Osteocyte (in vitro differentiated cells): ENCODE measurements at regions not wholly inside any gene's neighbourhood (a gene's known extent, or its start where the extent isn't known, plus 50 kb on each side); places are given as distances from the start of the nearest gene placed in this dataset.

Source experiments
- DNase-seq: peaks from one replicate; pipeline ENCODE4 v3.0.0; 2021; ENCODE audit warnings: mixed read lengths; ENCODE audit not compliant: unreplicated experiment; ENCODE audit errors: extremely low spot score
- H3K27ac Mint-ChIP-seq: one replicate; pipeline ENCODE4 v1.8.0; 2021; ENCODE audit warnings: mild to moderate bottlenecking, mixed read lengths; ENCODE audit not compliant: unreplicated experiment
- H3K27me3 Mint-ChIP-seq: one replicate; pipeline ENCODE4 v1.8.0; 2021; ENCODE audit warnings: mixed read lengths; ENCODE audit not compliant: unreplicated experiment
- H3K36me3 Mint-ChIP-seq: one replicate; pipeline ENCODE4 v1.8.0; 2021; ENCODE audit warnings: mixed read lengths; ENCODE audit not compliant: unreplicated experiment
- H3K4me1 Mint-ChIP-seq: one replicate; pipeline ENCODE4 v1.8.0; 2021; ENCODE audit warnings: mixed read lengths; ENCODE audit not compliant: unreplicated experiment
- H3K4me3 Mint-ChIP-seq: one replicate; pipeline ENCODE4 v1.8.0; 2021; ENCODE audit warnings: mild to moderate bottlenecking, moderate library complexity, mixed read lengths; ENCODE audit not compliant: unreplicated experiment
- H3K9me3 Mint-ChIP-seq: one replicate; pipeline ENCODE4 v1.8.0; 2021; ENCODE audit warnings: mixed read lengths; ENCODE audit not compliant: unreplicated experiment
- CTCF ChIP-seq: fragments of 200-600 bp; sonication (generic); IDR thresholded peaks from 2 replicates; pipeline ENCODE4 v1.5.0; 2021; ENCODE audit warnings: antibody characterized with exemption, mild to moderate bottlenecking, moderate library complexity

DNA sequence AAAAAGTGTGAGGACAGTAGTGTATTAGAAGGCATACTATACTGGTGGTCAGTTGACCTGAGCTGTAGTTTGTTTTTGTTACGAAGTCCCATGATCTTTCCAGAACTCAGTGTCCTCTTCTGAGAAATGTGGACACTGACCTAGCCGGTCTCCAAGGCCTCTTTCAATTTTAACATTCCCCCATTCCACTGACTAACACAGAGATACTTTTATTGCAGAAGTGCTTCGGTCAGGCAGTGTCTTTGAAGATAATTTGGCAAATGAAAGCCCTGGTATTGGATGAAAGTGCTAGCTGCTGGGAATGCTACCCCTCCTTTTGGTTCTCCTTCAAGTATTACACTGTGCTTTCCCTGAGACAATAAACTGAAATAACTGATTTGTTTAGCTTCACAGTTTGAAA lies 89.4 kb downstream of the LMO4 start:
- Mint-ChIP-seq H3K27ac (peak overlapping the region; percentile 2), H3K4me1 (peaks cover 14% of the 10 kb centered on the region), H3K27me3 (no peaks in the 10 kb centered on the region), H3K36me3 (no peaks in the 10 kb centered on the region), H3K9me3 (peaks cover 13% of the 10 kb centered on the region), H3K4me3 (no peak overlapping the region)
- no peak for TF ChIP-seq CTCF
- no peak for DNase-seq

DNA sequence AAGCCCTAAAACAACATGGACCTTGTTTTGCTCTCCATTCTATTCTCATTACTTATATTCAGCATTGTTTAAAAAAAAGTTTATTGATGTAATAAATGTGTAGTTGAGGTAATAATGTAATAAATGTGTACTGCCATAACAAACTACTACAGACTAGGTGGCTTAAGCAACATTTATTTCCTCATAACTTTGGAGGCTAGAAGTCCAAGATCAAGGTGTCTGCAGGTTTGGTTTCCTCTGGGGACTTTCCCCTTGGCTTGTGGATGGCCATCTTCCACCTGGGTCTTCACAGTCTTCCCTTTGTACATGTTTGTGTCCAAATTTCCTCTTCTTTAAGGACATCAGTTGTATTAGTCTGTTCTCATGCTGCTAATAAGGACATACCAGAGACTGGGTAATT lies 93.1 kb downstream of the LMO4 start:
- Mint-ChIP-seq H3K4me3 (no peak overlapping the region), H3K27me3 (no peaks in the 10 kb centered on the region), H3K4me1 (peaks cover 31% of the 10 kb centered on the region), H3K36me3 (no peaks in the 10 kb centered on the region), H3K9me3 (peaks cover 6% of the 10 kb centered on the region), H3K27ac (no peak overlapping the region)
- TF ChIP-seq CTCF = no peak
- no peak for DNase-seq

GRCh38 chr1:87424541-87424940 lies 95.9 kb downstream of the LMO4 start:
- peaks cover 37% of the 10 kb centered on the region for H3K4me1 Mint-ChIP-seq
- peaks cover 6% of the 10 kb centered on the region for H3K9me3 Mint-ChIP-seq
- no peak for TF ChIP-seq CTCF
- no peak overlapping the region for H3K27ac Mint-ChIP-seq
- no peaks in the 10 kb centered on the region for H3K36me3 Mint-ChIP-seq
- H3K27me3 Mint-ChIP-seq = no peaks in the 10 kb centered on the region
- no peak for DNase-seq
- H3K4me3 Mint-ChIP-seq = no peak overlapping the region

- DNase-seq = no peak
- H3K27ac Mint-ChIP-seq = peak overlapping the region; percentile 65
- peaks cover 31% of the 10 kb centered on the region for H3K4me1 Mint-ChIP-seq
- H3K9me3 Mint-ChIP-seq = peaks cover 16% of the 10 kb centered on the region
- H3K27me3 Mint-ChIP-seq = peaks cover 2% of the 10 kb centered on the region
- H3K36me3 Mint-ChIP-seq = no peaks in the 10 kb centered on the region
- no peak for TF ChIP-seq CTCF
- peak overlapping the region; percentile 27 for H3K4me3 Mint-ChIP-seq
Measured at GRCh38 chr1:87426463-87427249, 98.0 kb downstream of the LMO4 start.

DNA sequence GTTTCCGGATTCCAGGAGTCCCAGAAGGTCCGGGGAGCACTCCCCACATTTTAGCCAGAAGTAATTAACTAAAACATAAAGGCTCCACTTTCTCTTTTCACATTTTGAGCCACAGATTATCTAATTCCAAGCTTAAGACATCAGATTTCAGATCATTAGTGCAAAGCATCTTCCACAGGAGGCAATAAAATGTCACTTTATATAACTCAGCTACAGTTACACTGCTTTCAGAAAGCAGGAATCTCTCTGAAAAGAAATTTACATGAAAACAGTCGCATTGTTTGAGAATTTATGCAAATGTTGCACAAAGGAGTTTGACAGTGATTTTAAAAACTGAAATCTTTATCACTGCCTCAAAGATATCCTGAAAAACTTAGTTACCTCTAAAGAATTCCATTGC lies 99.7 kb downstream of the LMO4 start:
- Mint-ChIP-seq H3K27me3 (peaks cover 2% of the 10 kb centered on the region), H3K4me1 (peaks cover 28% of the 10 kb centered on the region), H3K36me3 (no peaks in the 10 kb centered on the region), H3K4me3 (no peak overlapping the region), H3K27ac (no peak overlapping the region), H3K9me3 (peaks cover 10% of the 10 kb centered on the region)
- no peak for TF ChIP-seq CTCF
- no peak for DNase-seq
